HEK293 (cell line): ENCODE measurements at regions not wholly inside any gene's neighbourhood (a gene's known extent, or its start where the extent isn't known, plus 50 kb on each side); places are given as distances from the start of the nearest gene placed in this dataset.

Experiments used
- GFI1B ChIP-seq: fragments of 450-650 bp; formaldehyde crosslinking; IDR thresholded peaks from 2 replicates; pipeline ENCODE4 v1.5.1; 2016; ENCODE audit warnings: missing biosample characterization, missing genetic modification characterization
- SALL2 ChIP-seq: fragments of 450-650 bp; formaldehyde crosslinking; IDR thresholded peaks from 2 replicates; pipeline ENCODE4 v1.5.0; 2017; ENCODE audit warnings: missing biosample characterization, mild to moderate bottlenecking, missing genetic modification characterization, borderline replicate concordance
- TCF7L2 ChIP-seq: IDR thresholded peaks from 2 replicates; pipeline ENCODE4 v1.6.1; 2011; ENCODE audit warnings: low read depth, mild to moderate bottlenecking, inconsistent platforms, low read length, moderate library complexity, borderline replicate concordance
- ZNF274 ChIP-seq, 2 experiments: fragments of 200-500 bp in 1 of 2; fragments of 450-650 bp in 1 of 2; sonication (Bioruptor generic) in 1 of 2; formaldehyde crosslinking in 1 of 2; IDR thresholded peaks; 2 replicates each; pipeline versions ENCODE4 v1.5.1 to v1.6.1; 2014 to 2016; ENCODE audit warnings: borderline replicate concordance in 1 of 2, inconsistent platforms in 1 of 2, low read length in 1 of 2, missing biosample characterization in 1 of 2, missing genetic modification characterization in 1 of 2
- ZNF785 ChIP-seq: fragments of 450-650 bp; formaldehyde crosslinking; IDR thresholded peaks from 2 replicates; pipeline ENCODE4 v1.5.1; 2016; ENCODE audit warnings: missing biosample characterization, missing genetic modification characterization
- TF ChIP-seq, protein P1 (sequence below): fragments of 450-650 bp; formaldehyde crosslinking; IDR thresholded peaks from 2 replicates; pipeline ENCODE4 v1.5.1; 2016; ENCODE audit warnings: missing biosample characterization, missing genetic modification characterization
- TF ChIP-seq, protein P2 (sequence below): fragments of 450-650 bp; formaldehyde crosslinking; IDR thresholded peaks from 2 replicates; pipeline ENCODE4 v1.5.1; 2016; ENCODE audit warnings: missing biosample characterization, missing genetic modification characterization
- TF ChIP-seq, protein P3 (sequence below): fragments of 450-650 bp; formaldehyde crosslinking; IDR thresholded peaks from 2 replicates; pipeline ENCODE4 v1.5.1; 2017; ENCODE audit warnings: missing biosample characterization, missing genetic modification characterization
- TF ChIP-seq, protein P4 (sequence below): fragments of 450-650 bp; formaldehyde crosslinking; IDR thresholded peaks from 2 replicates; pipeline ENCODE4 v1.5.1; 2016; ENCODE audit warnings: missing biosample characterization, missing genetic modification characterization
- TF ChIP-seq, protein P5 (sequence below): fragments of 450-650 bp; formaldehyde crosslinking; IDR thresholded peaks from 2 replicates; pipeline ENCODE4 v1.5.1; 2017; ENCODE audit warnings: missing biosample characterization, missing genetic modification characterization

DNA sequence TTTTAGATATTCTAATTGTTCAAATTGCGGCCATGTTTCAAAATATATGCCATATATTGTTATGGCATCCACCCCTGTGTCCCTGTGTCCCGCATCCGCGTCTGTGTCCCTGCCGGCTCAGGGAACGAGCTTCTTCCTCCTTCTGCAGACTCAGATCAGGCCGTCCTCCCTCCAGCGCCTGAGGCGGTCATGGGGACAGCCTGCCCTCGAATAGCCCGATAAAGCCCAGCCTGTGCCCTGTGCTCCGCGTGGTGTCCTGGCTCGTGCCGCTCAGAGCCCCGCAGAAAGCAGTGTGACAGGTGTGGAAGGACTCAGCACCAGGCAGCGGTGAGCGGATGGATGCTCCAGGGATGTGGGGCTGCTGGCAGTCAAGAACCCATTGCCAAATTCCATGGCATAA, 663.4 kb upstream of the DEFB115 start:
- TF ChIP-seq, protein P1, sequence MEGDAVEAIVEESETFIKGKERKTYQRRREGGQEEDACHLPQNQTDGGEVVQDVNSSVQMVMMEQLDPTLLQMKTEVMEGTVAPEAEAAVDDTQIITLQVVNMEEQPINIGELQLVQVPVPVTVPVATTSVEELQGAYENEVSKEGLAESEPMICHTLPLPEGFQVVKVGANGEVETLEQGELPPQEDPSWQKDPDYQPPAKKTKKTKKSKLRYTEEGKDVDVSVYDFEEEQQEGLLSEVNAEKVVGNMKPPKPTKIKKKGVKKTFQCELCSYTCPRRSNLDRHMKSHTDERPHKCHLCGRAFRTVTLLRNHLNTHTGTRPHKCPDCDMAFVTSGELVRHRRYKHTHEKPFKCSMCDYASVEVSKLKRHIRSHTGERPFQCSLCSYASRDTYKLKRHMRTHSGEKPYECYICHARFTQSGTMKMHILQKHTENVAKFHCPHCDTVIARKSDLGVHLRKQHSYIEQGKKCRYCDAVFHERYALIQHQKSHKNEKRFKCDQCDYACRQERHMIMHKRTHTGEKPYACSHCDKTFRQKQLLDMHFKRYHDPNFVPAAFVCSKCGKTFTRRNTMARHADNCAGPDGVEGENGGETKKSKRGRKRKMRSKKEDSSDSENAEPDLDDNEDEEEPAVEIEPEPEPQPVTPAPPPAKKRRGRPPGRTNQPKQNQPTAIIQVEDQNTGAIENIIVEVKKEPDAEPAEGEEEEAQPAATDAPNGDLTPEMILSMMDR (tag by site-specific recombination) = no peak
- TF ChIP-seq, protein P2, sequence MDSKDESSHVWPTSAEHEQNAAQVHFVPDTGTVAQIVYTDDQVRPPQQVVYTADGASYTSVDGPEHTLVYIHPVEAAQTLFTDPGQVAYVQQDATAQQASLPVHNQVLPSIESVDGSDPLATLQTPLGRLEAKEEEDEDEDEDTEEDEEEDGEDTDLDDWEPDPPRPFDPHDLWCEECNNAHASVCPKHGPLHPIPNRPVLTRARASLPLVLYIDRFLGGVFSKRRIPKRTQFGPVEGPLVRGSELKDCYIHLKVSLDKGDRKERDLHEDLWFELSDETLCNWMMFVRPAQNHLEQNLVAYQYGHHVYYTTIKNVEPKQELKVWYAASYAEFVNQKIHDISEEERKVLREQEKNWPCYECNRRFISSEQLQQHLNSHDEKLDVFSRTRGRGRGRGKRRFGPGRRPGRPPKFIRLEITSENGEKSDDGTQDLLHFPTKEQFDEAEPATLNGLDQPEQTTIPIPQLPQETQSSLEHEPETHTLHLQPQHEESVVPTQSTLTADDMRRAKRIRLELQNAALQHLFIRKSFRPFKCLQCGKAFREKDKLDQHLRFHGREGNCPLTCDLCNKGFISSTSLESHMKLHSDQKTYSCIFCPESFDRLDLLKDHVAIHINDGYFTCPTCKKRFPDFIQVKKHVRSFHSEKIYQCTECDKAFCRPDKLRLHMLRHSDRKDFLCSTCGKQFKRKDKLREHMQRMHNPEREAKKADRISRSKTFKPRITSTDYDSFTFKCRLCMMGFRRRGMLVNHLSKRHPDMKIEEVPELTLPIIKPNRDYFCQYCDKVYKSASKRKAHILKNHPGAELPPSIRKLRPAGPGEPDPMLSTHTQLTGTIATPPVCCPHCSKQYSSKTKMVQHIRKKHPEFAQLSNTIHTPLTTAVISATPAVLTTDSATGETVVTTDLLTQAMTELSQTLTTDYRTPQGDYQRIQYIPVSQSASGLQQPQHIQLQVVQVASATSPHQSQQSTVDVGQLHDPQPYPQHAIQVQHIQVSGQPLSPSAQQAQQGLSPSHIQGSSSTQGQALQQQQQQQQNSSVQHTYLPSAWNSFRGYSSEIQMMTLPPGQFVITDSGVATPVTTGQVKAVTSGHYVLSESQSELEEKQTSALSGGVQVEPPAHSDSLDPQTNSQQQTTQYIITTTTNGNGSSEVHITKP = no peak
- TF ChIP-seq ZNF785 (no peak), GFI1B (no peak), TCF7L2 (no peak), ZNF274 (IDR thresholded peaks at IDR 0.05; ENCODE audit: low read length) (no peak), ZNF274 (tag by site-specific recombination; IDR thresholded peaks at IDR 0.05; ENCODE audit: borderline replicate concordance) (no peak), SALL2 (tag by site-specific recombination) (no peak)
- TF ChIP-seq, protein P3, sequence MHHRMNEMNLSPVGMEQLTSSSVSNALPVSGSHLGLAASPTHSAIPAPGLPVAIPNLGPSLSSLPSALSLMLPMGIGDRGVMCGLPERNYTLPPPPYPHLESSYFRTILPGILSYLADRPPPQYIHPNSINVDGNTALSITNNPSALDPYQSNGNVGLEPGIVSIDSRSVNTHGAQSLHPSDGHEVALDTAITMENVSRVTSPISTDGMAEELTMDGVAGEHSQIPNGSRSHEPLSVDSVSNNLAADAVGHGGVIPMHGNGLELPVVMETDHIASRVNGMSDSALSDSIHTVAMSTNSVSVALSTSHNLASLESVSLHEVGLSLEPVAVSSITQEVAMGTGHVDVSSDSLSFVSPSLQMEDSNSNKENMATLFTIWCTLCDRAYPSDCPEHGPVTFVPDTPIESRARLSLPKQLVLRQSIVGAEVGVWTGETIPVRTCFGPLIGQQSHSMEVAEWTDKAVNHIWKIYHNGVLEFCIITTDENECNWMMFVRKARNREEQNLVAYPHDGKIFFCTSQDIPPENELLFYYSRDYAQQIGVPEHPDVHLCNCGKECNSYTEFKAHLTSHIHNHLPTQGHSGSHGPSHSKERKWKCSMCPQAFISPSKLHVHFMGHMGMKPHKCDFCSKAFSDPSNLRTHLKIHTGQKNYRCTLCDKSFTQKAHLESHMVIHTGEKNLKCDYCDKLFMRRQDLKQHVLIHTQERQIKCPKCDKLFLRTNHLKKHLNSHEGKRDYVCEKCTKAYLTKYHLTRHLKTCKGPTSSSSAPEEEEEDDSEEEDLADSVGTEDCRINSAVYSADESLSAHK (tag by site-specific recombination) = no peak
- TF ChIP-seq, protein P4, sequence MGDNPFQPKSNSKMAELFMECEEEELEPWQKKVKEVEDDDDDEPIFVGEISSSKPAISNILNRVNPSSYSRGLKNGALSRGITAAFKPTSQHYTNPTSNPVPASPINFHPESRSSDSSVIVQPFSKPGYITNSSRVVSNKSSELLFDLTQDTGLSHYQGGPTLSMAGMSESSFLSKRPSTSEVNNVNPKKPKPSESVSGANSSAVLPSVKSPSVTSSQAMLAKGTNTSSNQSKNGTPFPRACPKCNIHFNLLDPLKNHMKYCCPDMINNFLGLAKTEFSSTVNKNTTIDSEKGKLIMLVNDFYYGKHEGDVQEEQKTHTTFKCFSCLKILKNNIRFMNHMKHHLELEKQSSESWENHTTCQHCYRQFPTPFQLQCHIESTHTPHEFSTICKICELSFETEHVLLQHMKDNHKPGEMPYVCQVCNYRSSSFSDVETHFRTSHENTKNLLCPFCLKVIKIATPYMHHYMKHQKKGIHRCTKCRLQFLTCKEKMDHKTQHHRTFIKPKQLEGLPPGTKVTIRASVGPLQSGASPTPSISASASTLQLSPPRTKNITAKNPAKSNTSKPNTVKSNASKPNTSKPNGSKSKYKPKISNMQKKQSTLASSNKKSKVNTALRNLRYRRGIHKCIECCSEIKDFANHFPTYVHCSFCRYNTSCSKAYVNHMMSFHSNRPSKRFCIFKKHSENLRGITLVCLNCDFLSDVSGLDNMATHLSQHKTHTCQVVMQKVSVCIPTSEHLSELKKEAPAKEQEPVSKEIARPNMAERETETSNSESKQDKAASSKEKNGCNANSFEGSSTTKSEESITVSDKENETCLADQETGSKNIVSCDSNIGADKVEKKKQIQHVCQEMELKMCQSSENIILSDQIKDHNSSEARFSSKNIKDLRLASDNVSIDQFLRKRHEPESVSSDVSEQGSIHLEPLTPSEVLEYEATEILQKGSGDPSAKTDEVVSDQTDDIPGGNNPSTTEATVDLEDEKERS = no peak
- TF ChIP-seq, protein P5, sequence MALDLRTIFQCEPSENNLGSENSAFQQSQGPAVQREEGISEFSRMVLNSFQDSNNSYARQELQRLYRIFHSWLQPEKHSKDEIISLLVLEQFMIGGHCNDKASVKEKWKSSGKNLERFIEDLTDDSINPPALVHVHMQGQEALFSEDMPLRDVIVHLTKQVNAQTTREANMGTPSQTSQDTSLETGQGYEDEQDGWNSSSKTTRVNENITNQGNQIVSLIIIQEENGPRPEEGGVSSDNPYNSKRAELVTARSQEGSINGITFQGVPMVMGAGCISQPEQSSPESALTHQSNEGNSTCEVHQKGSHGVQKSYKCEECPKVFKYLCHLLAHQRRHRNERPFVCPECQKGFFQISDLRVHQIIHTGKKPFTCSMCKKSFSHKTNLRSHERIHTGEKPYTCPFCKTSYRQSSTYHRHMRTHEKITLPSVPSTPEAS (tag by site-specific recombination) = no peak
